HuH-7 (cell line): ENCODE measurements at regions not wholly inside any gene's neighbourhood (a gene's known extent, or its start where the extent isn't known, plus 50 kb on each side); places are given as distances from the start of the nearest gene placed in this dataset.

Experiments
- DNase-seq: peaks from one replicate; pipeline ENCODE4 v3.0.0; 2011; ENCODE audit warnings: low spot score

GRCh38 chr18:41458376-41458775, 496.7 kb upstream of the PIK3C3 start:
- DNase-seq = no peak

GRCh38 chr18:41457765-41458326, 497.2 kb upstream of the PIK3C3 start:
- DNase-seq = no peak

GRCh38 chr18:41456831-41457230, 498.2 kb upstream of the PIK3C3 start:
- no peak for DNase-seq

- no peak for DNase-seq
These were observed 505.4 kb upstream of the PIK3C3 start for GRCh38 chr18:41449612-41450011.

GRCh38 chr18:41444943-41445342, 510.1 kb upstream of the PIK3C3 start:
- no peak for DNase-seq

DNA sequence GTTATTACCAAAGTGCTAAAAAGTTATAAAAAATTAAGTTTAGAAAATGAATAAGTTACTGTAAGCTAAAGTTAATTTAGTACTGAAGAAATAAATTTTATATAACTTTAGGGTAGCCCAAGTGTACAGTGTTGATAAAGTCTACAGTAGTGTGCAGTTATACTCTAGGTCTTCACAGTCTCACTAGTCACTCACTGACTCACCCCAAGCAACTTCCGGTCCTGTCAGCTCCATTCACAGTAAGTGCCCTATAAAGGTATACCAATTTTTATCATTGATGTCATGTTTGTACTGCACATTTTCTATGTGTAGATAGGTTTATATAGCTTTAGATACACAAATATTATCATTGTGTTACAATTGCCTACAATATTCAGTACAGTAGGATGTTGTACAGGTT, 518.3 kb upstream of the PIK3C3 start:
- DNase-seq = no peak

DNA sequence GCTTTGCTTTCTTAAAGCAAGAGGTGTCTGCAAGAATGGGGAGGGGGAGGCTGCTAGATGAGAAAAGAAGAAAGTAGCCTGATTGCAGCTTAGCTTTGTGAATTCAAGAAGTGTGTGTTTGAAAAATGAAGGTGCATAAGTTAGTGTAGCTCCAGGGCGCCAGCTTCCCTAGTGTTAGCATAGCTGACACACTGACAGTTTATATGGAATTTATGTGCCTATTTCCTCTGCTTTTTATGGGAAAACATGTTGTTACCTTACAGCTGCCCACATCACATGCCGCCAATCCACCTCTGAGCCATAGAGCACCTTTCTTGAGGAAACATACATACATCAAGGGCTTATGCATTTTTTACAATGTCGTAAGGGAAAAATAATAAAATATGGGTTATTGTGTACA, 536.4 kb upstream of the PIK3C3 start:
- DNase-seq = no peak

DNA sequence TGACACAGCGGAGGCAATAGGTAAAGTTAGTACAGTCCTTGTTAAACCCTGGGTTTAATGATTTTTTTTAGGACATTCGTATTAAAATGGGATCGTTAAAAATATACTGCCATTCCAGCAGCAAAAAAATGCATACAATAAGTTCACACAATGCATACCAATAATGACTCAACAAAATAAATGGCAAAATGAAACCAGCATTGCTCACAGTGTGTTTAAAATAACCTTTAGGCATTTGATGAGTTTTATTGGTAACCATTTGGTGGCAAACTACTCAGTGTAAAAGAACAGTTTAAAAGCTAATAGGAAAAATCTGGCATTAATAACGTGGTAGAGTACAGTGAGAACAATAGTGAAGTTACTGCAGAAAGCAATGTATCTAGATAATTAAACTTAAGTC, 539.0 kb upstream of the PIK3C3 start:
- DNase-seq = no peak

DNA sequence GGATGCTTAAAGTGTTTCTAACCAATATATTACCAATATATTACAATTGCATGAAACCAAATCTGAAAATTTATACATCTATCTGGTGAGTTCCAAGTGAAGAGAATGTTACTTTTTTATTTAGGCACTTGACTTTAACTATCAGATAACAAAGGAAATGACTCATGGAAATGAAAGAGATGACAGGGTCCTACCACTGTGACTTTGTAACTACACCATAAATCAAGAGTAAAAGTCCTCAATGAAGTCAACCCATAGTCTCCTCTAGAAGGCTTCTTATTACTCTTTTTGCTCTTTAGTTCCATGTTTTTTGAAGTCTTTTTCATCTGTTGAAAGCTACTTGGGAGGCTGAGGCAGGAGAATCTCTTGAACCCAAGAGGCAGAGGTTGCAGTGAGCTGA, 545.0 kb upstream of the PIK3C3 start:
- no peak for DNase-seq

- no peak for DNase-seq
These were observed 548.2 kb upstream of the PIK3C3 start for GRCh38 chr18:41406834-41407233.

DNA sequence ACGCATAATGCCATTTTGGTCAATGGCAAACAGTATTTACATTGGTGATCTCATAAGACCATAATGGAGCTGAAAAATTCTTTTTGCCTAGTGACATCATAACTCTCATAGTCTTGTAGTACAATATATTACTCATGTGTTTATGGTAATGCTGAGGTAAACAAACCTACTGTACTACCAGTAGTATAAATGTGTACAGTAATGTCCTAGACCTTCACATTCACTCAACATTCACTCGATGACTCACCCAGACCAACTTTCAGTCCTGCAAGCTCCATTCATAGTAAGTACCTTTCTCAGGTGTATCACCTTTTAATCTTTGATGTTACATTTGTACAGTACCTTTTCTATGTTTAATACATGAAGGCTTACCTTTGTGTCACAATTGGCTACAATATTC, 558.2 kb upstream of the PIK3C3 start:
- no peak for DNase-seq

- no peak for DNase-seq
These were observed 558.8 kb upstream of the PIK3C3 start for GRCh38 chr18:41396211-41396610.

- no peak for DNase-seq
These were observed 559.3 kb upstream of the PIK3C3 start for GRCh38 chr18:41395695-41396094.

DNA sequence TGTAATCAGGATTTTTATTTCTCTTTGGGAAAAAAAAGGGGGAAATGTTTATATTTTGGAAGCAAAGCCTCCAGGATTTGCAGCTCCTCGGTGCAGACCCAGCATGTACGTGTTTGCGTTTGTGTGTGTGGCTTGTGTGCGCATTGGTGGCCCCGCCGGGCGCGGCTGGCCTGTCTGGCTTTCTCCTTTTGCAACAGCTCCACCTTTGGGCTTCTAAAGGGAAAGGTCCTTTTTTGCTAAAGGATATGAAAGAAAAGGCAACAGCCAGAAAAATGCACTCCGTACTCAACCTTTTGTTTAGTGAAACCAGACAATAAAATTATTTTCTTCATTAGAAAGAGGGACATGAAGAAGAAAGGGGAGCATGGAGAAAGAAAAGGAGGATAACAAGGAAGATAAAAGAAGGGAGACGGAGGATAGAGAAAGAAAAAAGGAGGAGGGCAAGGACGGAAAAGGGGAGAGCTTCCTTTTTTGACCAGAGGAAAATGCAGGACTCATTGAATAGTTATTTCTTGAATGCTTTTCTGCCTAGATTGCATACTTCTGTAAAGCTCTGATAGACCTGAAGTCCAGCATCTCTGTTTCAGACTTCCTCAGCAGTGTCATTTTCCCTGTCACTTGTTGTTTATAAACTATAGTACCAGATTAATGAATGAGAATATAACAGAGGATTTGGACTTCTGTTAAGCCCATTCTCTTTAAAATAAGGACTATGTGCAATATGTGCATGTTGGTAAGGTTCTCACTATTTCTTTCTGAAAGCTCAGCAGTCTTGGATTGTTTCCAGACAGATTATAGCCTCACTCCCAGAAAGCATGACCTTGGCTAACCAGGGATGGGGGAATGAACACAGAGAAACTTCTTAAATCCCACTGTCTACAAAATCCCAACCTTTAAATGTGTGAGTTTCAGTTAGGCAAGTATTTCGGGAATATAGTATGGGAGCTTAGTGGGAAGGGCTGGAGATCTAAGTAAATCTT, 563.1 kb upstream of the PIK3C3 start:
- peak; percentile 23 for DNase-seq

DNA sequence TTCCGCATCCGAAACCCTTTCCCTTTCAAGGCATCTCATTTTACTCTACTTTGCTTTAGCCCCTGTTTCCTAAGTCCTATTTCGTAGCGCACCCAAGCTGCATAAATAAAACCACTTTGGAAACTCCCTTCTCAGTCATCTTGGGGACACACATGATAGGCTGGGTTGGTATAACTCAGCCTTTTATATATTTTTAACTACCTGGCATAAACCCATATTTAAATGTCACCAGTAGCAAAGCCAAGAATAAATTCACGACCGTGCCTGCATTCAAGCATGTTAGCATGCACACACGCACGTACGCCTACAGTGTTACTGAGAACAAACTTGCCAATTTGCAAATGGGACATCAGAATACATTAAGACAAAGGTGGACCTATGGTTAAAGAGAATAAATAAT, 564.7 kb upstream of the PIK3C3 start:
- no peak for DNase-seq

GRCh38 chr18:41378598-41378997, 576.4 kb upstream of the PIK3C3 start:
- DNase-seq = no peak

DNA sequence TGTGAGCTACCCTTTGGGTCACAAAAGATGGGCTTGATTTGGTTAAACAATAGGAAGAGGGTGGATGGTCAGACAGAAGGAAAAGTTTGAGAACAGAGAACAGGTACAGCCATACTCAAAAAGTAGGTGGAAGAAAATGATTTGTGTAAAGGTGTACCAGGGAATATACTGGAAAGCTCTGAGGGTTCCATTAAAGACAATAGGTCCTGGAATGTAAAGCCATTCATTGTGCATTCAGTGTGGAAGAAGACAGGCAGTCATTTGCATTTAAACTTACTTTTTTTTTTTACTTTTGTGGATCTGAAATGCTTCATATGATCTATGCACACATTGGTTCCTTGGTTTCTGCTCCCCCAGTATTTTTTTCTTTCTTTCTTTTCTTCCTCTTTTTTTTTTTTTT, 581.4 kb upstream of the PIK3C3 start:
- no peak for DNase-seq

GRCh38 chr18:41372046-41372665, 582.9 kb upstream of the PIK3C3 start:
- DNase-seq = no peak

DNA sequence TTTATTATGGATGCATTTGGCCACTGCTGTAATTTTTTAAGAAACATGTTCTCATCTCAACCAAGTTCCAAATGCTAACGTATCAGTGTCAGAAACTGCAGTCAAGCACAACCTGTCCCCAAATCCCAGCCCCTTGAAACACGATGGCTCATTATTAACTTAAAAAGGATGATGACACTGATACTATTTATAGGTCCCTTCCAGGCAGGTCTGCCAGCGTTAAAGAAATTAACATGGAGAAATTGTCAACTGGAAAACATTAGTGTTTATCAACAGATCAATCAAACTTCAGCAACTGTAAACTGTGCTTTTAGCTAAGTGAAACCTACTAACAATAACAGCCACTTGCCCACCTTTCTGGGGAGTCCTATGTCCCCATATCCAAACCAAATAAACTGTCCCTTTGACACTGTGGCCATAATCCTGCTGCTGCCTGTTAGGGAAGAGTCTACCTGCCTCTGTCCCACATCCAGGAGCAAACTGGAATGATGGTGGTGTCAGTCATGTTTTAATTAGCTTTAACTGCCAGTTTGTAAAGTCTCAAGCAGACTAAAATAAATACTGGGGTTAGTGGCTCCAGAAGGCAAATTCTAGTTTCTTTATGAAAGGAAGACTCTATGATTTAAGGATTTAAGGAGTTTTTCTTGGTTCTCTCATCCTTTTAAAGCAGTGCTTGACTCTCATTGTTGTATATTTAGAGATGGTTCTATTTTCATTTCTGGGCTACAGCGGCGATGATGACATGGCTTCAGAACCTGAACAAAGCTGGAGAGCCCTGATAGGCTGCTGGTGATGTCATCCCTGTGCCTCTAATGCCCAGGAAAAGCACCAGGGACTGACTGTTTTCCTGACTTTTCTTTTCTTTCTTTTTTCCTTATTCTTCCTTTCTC, 583.6 kb upstream of the PIK3C3 start:
- no peak for DNase-seq

- no peak for DNase-seq
These were observed 584.3 kb upstream of the PIK3C3 start for GRCh38 chr18:41370740-41371139.

DNA sequence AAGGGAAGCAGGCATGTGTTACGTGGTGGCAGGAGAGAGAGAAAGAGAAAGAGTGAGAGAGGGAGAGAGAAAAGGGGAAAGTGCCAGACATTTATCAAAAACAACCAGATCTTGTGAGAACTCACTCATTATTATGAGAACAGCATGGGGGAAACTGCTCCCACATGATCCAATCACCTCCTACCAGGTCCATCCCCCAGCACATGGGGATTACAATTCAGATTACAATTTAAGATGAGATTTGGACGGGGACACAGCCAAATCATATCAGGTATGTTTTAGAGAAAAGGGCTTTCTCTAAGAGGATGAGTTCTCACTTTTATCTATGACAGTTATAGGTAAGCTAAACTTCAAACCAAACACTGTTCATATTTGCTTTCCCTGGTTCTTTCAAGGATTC, 597.3 kb upstream of the PIK3C3 start:
- DNase-seq = no peak
